HG02642 (cell line): ENCODE measurements at regions not wholly inside any gene's neighbourhood (a gene's known extent, or its start where the extent isn't known, plus 50 kb on each side); places are given as distances from the start of the nearest gene placed in this dataset.

ENCODE experiments used
- ATAC-seq: cut with Tn5 transposase; IDR thresholded peaks from one replicate; pipeline ENCODE4 v1.9.1; 2021; ENCODE audit warnings: mild to moderate bottlenecking; ENCODE audit not compliant: unreplicated experiment, poor library complexity

DNA sequence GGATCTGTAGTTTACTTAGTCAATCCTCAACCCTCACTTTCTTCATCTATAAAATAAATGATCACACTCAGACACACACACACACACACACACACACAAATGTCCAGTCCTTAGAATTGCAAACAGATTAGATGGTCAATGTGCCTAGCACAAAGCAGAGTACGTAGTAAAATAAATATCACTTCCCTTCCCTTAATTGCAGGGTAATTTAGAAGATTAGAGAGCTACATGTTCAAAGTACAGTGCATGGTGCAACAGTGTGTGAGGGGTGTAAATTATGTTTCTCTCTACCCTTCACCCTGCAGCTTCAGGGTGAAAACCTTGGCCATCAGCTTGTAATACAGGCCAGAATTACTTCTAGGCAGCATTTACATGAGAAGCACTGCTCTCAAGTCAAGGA is 187.0 kb upstream of the GHITM start:
- ATAC-seq = no peak

DNA sequence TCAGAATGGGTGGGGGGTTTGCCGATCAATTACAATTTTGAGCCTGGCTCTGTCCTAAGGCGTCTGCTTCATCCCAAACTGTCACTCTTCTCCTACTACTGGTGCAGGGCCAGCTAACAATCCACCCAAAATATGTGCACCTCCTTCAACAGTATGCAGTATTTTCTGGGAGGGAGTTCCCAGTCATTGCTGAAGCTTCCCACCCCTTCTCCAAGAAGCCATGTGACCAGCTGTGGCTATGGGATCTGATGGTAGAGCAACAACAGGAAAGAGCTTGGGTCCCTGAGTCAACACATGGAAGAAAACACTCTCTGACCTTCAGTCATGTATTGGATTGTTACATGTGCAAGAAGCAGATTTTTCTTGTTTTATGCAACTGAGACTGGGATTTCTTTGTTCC is 185.7 kb upstream of the GHITM start:
- no peak for ATAC-seq

DNA sequence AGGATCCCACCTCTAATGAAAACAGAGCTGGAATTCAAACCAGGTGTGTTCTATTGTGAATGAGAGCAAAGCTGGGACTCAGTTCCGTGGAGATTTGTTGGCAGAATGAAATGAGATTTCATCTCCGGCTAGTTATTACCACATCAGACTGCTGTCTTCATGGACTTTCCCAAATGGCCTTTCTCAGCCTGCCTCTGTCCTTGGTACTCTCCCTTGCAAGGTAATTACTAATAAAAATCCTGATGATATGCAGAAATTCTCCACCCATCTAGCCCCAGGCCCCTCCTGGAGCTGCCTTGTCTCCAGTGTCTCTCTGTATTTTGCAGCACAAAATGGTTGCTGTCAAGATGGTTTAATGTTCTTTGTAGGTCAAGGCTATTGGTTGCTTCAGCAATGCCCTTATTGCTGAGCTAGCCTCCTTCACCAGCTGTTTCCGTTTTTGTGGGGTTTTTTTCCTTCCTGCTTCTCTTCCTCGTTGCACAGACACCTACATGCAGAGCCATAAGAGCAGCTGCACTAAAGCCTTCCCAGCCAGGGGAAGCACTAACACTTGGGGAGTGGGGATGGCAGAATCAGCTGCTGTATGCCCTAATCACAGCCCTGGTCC is 185.0 kb upstream of the GHITM start:
- ATAC-seq = no peak

DNA sequence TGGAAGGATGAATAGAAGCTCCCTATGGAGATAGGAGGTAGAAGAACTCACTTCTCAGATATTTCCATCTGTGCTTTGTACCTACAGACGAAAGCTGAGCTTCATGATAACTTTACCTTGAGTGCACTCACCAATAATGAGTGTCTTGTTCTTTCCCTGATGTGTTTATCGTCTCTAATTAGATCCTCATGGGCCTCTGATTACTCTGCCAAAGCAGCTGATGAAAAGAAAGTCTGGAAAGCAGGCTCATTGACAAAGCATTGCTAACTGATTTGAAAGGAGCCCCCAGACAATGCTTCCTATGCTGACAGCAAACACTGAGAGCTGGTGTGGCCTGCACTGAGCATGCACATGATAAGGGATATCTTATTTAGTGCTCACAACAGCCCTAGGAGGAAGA is 183.9 kb upstream of the GHITM start:
- ATAC-seq = no peak

DNA sequence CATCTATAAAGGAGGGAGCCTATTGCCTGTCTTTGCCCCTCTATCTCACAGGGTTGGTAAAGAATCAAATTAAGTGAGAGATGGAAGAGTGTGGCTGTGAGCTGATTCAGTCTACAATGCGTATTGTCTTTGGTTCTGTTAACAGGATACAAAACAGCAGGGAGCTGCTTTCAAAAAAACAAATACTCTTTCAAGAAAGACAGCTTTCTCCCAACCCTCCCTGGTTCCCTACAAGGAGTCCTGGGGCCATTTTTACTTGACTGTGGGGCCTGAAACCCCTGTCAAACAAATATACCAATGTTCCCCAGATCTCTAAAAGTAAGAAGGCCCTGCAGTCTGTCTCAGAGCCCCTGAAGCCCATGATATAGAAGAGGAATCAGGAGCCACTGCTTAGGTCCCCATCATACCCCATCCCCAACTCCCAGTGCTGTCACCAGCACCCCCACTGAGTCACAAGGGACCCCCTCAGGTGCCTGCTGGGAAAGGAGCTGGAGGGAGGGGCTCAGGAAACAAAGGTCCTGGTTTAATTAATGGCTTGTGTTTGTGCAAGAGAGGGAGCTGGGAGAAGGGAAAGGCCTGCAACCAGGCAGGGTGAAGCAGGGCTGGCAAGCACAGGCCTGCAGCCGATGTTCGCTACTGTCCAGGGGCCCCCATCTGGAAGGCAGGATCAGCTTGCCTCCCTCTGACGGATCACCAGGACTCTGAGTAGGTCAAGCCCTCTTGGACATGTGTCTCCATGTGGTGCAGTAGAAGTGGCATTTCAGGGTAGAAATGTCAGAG is 182.0 kb upstream of the GHITM start:
- ATAC-seq = no peak

DNA sequence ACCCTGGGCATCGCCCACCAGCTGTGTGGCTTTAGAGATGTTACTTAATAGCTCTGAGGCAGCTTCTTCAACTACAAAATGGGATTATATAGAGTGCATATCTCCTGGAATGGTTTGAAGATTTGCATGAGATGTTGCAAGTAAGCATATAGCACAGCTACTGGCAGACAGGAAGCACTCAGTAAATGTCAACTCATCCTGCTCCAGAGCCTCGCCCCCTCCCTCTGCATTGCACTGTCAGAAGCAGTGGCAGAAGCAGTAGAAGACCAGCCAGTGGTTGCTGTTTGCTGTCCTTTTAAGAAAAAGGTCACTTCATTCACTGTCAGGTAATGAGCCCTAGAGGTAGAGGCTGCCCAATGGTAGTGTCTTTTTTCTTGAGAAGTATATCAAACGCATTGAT is 180.0 kb upstream of the GHITM start:
- no peak for ATAC-seq

DNA sequence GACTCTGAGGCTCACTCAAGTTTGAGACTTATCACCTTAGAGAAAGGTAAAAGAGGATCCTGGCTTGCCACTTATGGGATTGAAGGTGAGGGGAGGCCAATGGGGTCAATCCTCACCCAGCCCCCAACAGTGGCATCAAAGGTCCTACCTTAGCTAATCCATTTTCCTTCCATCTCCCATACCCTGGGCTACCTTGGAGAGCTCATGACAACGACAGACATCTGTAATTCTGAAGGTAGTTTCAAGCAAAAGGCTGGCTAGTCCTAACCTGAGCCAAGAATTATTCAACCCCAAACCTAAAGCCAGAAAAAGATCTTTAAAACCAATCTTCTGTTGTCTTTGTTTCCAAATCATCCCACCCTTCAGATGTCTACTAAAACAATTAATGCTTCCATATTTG is 179.2 kb upstream of the GHITM start:
- ATAC-seq = no peak

DNA sequence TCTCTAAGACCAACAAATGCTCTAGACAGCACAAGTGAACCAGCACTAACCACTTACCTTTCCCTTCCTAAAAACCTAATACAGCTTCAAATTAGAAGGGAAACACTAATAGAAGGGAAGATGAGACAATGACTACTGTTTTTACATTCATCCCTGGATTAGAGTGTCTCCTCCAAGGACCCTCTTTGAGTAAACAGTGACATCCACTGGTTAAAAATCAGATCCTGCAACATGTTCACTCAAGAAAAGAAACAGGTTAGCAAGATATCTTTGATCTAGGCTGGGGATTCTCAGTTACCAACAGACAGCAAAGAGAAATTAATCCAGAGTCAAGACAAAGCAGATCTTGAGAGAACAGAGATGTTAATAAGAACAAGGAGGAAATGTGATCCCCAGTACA is 177.7 kb upstream of the GHITM start:
- no peak for ATAC-seq

DNA sequence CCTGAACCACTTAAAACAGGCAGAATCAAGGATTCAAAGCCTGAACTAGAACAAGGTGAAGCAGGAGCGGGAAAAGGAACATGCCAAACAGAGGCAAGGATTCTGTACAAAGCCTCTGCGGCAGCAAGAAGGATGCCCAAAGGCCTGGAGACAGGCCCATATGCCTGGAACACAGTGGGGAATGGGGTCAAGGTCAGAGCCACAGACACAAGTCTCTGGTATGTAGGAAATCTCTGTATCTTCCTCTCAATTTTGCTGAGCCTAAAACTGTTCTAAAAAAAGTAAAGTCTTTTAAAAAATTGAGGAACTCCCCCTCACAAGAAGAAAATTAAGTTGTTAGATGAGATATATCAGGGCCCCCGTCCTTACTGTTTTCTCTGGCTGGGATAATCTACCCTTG is 175.9 kb upstream of the GHITM start:
- no peak for ATAC-seq

DNA sequence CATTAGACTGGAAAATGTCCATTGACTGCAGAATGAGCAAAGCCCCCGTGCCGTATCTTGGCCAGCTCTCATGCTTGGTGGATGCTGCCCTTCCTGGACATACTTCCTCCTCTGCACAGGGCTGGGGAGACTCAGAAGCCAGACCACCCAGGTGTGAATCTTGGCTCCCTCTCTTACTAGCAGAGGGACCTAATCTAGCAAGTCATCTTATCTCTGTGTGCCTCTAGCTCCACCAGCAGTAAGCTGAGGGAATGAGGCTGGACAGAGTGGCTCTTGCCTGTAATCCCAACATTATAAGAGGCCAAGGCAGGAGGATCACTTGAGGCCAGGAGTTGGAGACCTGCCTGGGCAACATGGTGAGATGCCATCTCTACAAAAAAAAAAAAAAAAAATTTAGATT is 173.8 kb upstream of the GHITM start:
- ATAC-seq = no peak

DNA sequence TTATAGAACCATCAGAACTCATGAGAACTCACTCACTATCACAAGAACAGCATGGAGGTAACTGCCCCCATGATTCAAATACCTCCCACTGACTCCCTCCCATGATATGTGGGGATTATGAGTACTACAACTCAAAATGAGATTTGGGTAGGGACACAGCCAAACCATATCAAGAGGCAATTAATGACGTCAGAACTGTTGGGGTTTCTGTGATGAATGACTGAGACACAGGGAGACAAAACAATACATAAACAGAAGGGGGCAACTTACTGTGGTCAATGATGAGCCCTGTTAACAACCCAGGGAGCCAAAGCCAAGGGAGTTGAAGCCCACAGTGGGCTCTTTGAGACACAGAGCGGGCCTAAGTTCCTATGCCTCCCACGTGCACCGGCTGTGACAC is 171.3 kb upstream of the GHITM start:
- ATAC-seq = no peak

DNA sequence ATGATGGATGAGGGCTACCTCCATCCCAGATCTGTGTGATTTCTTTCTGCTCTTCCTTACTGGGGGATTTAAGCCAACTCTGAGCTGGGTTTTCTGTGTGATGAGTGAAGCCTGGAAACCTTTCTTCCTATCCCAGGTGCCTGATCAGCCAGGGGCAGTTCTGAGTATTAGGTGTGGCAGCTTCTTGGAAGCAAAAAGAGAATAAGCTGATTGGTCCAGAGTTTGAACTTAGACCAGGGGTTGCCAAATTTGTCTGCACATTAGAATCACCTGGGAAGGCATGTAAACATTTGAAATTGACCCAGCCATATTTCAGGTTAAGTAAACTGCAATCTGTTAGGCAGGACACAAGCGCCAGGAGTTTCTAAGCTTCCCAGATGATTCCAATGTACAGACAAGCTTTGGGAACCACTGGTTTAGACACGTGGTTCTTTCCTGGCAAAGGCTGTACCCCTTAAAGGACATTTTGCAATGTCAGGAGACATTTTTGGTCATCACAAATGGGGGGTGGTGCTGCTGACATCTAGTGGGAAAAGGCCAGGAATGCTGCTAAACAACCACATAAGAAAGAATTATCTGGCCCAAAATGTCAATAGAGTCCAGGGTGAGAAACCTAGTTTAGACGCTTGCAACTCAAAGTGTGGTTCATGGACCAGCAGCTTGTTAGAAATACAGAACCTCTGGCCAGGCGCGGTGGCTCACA is 160.5 kb upstream of the GHITM start:
- no peak for ATAC-seq

DNA sequence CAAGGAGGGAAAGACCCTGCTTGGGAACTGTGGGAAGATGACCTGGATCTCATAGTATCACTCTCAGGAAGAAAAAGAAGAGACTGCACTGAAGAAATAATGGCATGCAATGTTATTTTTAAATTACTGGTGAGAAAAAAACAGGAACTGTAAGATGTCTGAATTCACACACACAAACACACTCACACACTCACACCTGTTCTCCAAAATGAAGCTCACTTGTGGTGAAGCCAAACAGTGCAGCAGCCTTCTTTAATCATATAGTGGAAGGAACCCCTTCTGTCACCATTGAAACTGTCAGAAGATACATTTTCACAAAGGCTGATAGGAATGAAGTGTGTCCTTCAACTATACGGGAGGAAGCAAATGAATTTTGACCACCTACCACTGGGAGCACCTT is 156.5 kb upstream of the GHITM start:
- ATAC-seq = no peak

DNA sequence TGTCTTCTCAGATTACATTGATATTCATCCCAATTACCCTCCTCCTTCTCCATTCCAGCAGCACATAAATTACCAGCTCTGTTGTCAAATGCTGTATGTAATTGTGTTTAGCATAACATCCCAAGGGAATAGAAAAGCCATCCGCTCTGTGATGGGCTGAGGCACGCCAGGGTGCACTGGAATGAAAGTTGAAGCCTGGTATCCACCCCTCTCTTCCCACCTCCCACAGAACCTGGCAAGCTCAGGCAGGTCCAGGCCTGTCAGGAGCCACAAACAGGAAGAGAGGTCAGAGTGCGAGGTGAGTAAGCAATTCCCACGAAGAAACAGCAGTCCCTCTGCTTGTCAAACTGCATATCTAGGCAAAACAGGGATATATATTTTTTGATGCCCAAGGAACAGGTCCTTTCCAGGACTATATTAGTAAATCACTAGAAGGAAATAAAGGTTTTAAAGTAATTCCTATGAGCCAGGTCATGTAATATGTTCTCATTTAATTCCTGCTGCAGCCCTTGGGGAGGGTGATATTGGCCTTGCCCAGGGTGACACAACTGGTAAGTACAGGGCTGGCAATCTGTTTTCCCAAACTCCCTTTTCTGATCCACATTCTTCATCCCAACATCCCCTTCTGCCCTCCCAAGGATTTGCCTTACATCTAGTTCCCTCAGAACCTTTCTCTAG is 155.6 kb upstream of the GHITM start:
- no peak for ATAC-seq

DNA sequence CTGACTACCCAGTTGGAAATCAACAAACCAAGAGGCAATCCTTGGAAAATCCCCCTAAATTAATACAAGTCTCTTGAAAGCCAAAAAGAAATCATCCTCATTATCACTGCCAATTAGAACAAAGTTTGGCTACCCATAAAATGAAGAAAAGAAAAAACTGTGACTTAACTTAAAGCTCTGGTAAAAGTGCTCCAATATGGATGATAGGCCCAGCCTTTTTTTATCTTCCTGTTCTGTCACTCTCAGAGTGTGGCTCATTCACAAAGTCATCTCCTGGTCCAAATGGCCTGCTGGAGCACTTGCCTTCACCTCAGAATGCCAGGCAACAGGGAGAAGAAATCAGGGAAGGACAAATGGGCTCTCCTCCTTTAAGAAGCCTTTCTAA is 155.1 kb upstream of the GHITM start:
- no peak for ATAC-seq

DNA sequence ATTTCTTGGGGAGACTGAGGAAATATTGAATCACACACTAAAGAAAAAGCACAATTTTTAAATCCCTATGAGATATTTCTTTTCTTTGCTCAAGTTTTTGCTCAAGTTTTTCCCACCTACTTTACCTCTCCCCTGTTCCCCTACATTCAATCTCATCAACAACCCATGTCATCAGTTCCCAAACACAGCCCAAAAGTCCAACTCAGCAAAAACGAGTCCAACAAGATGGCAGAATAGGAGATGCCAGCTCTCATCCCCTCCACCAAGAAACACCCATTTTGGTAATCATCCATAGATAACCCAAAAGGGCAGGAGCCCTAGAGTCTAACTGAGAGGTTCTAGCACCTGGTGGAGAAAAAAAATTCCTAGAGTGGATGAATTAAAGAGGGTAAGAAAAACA is 152.5 kb upstream of the GHITM start:
- no peak for ATAC-seq

DNA sequence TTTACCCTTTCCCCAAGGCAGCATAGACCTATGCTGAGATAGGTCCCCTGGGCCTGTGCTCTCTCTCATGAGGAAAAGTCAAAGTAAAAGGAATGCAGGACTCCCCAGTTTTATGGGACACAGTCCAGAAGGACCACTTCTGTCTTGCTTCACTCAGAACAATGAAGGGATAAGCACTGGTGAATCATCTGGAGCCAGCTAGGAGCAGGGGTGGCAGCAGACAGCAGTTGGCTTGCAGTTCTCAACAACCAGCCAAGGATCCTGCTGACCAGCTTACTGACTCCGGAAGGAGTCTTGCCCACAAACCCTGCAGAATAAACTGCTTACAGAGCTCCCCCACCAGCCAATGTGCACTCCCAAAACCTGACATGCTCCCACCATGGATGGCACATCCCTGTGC is 152.1 kb upstream of the GHITM start:
- ATAC-seq = no peak

DNA sequence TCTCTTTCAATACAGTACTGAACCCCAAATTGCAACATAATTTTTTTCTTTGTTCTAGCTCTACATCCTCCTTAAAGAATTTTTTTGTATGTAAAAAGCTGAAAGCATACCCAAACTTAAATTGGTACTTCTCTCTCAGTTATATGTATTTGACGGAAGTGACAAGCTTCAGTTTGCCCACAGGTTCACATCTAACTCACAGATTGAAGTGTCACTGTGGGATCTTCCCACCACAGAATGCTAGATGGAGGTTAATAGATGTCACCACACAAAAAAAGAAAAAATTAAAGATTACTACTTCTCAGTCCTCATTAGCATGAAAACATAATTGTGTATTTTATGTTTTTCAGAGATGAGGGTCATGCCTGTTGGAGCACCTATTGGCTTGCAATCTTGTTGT is 150.9 kb upstream of the GHITM start:
- ATAC-seq = no peak

DNA sequence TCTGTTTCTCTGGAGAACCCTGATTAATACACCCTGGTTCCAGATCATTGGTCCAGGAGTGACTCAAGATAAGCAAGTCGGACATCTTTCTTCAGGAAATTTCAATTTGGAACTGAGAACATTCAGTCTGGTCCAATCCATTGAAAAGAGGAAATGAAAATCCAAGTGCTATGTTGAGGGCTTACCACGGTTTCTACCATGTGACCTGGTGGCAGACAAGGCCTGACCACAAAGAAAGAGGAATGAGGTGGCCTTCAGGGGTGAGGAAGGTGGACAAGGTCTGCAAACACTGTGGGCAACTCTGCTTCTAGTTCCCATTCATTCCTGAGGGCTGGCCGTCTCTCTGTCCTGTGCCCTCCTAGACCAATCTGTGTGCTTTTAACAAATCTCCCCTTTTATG is 149.2 kb upstream of the GHITM start:
- ATAC-seq = peak; percentile 91

DNA sequence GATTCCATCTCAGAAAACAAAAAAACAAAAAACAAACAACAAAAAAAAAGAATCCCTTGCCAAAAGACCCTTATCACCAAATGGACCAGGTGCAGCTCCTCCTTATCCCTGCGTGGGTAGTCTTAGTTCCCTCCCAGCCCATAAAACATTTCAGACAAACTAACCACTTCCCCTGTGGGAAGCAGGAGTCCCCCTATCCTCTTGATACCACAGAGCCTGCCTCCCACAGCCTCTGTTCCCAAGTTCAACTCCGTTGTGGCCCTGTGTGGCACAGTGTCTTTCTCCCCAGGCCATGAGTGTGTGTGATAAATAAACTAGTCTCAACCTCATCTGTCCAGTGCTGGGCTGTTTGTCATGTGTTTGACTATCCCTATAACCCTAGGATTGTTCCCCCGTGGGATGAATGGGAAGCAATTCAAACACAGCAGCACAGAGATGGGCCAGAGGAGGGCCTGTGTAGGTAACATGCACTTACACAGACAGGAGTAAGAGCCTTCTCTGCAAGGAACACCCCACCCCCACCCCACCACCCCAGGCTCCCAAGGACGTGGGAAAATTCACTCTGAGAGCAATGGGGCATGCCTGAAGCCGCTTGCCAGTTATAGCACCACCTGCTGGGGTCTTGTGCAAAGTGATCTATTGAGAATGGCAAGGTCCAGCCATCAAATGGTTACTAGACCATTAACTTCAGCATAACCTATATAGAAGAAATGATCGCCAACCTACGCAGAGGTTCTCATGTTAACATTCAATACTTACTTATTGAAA is 147.1 kb upstream of the GHITM start:
- ATAC-seq = peak; percentile 50

DNA sequence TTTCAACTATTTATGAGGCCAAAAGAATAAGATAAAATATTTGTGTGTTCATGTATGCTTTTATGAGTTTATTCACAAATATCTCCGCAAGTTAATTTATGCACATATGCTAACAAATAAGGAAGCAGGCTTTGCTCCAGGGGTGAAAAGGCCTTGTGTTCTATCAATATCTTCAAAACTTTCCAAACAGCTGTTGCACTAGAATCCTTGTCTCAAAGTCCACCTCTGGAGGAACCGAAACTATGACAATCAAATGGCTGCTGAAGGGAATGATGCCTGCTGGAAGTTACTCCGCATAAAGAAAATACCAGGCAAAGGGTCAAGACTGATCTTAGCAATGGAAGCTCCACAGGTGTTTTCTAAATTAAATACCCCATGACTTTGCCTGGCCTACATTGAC is 145.0 kb upstream of the GHITM start:
- no peak for ATAC-seq
